Mucosa of rectum (tissue), 2 donors: ENCODE measurements at regions not wholly inside any gene's neighbourhood (a gene's known extent, or its start where the extent isn't known, plus 50 kb on each side); places are given as distances from the start of the nearest gene placed in this dataset.

Experiments used
- H3K27ac ChIP-seq, 2 donors: one replicate each; pipeline ENCODE4 v1.7.0; 2013; ENCODE audit warnings: inconsistent platforms in 2 of 2, low read depth in 2 of 2, low read length in 2 of 2
- H3K27me3 ChIP-seq, 2 donors: one replicate each; pipeline ENCODE4 v1.7.0; 2013; ENCODE audit warnings: low read length in 2 of 2; ENCODE audit not compliant: control insufficient read depth in 2 of 2, insufficient read depth in 2 of 2
- H3K36me3 ChIP-seq, 2 donors: one replicate each; pipeline ENCODE4 v1.7.0; 2013; ENCODE audit warnings: low read length in 2 of 2; ENCODE audit not compliant: control insufficient read depth in 2 of 2, insufficient read depth in 2 of 2
- H3K4me1 ChIP-seq, 2 donors: one replicate each; pipeline ENCODE4 v1.7.0; 2013; ENCODE audit warnings: low read length in 2 of 2, mild to moderate bottlenecking in 1 of 2; ENCODE audit not compliant: control insufficient read depth in 2 of 2, insufficient read depth in 2 of 2
- H3K4me3 ChIP-seq, 2 donors: one replicate each; pipeline ENCODE4 v1.7.0; 2013; ENCODE audit warnings: low read length in 2 of 2
- H3K9ac ChIP-seq, 2 donors: one replicate each; pipeline ENCODE4 v1.7.0; 2013; ENCODE audit warnings: low read length in 2 of 2, low read depth in 1 of 2, mild to moderate bottlenecking in 1 of 2
- H3K9me3 ChIP-seq, 2 donors: one replicate each; pipeline ENCODE4 v1.7.0; 2013; ENCODE audit warnings: low read length in 2 of 2; ENCODE audit not compliant: control insufficient read depth in 2 of 2
- donor health status: healthy.
- donor health status: Normal muscosa, but diverticular disease.

- H3K36me3 ChIP-seq, result no peaks in the 10 kb centered on the region
- H3K4me1 ChIP-seq, result no peaks in the 10 kb centered on the region
- H3K27ac ChIP-seq, result no peak overlapping the region
- no peak overlapping the region for H3K9ac ChIP-seq
- no peak overlapping the region for H3K4me3 ChIP-seq
- peaks cover 0 to 2% of the 10 kb centered on the region in 2 donors for H3K9me3 ChIP-seq
- H3K27me3 ChIP-seq, result no peaks in the 10 kb centered on the region
These were observed 642.6 kb downstream of the METTL4 start for GRCh38 chr18:1928711-1929110.

GRCh38 chr18:1929720-1930119, 641.6 kb downstream of the METTL4 start:
- Histone ChIP-seq H3K27me3 (no peaks in the 10 kb centered on the region), H3K4me1 (no peaks in the 10 kb centered on the region), H3K4me3 (no peak overlapping the region), H3K9ac (no peak overlapping the region), H3K9me3 (peaks cover 0 to 2% of the 10 kb centered on the region in 2 donors), H3K27ac (no peak overlapping the region), H3K36me3 (no peaks in the 10 kb centered on the region)

- Histone ChIP-seq H3K9me3 (peaks cover 0 to 2% of the 10 kb centered on the region in 2 donors), H3K27me3 (no peaks in the 10 kb centered on the region), H3K9ac (no peak overlapping the region), H3K4me1 (no peaks in the 10 kb centered on the region), H3K27ac (no peak overlapping the region), H3K4me3 (no peak overlapping the region), H3K36me3 (no peaks in the 10 kb centered on the region)
These were observed 640.7 kb downstream of the METTL4 start for GRCh38 chr18:1930291-1931270.

GRCh38 chr18:1952486-1952885, 618.8 kb downstream of the METTL4 start:
- no peak overlapping the region for H3K9ac ChIP-seq

GRCh38 chr18:1954583-1955312, 616.6 kb downstream of the METTL4 start:
- no peak overlapping the region for H3K4me3 ChIP-seq
- H3K9ac ChIP-seq, result no peak overlapping the region
- H3K27ac ChIP-seq, result no peak overlapping the region
- H3K9me3 ChIP-seq, result no peaks in the 10 kb centered on the region
- no peaks in the 10 kb centered on the region for H3K36me3 ChIP-seq
- no peaks in the 10 kb centered on the region for H3K4me1 ChIP-seq
- H3K27me3 ChIP-seq, result no peaks in the 10 kb centered on the region

More at GRCh38 chr18:1952486-1952885, 618.8 kb downstream of the METTL4 start:
- Histone ChIP-seq H3K36me3 (no peaks in the 10 kb centered on the region), H3K9me3 (no peaks in the 10 kb centered on the region), H3K27ac (no peak overlapping the region), H3K4me1 (no peaks in the 10 kb centered on the region), H3K4me3 (no peak overlapping the region), H3K27me3 (no peaks in the 10 kb centered on the region)

GRCh38 chr18:1958798-1959197, 612.5 kb downstream of the METTL4 start:
- peaks cover 0 to 5% of the 10 kb centered on the region in 2 donors for H3K9me3 ChIP-seq
- no peaks in the 10 kb centered on the region for H3K27me3 ChIP-seq
- no peak overlapping the region for H3K4me3 ChIP-seq
- H3K27ac ChIP-seq, result no peak overlapping the region
- no peak overlapping the region for H3K9ac ChIP-seq
- H3K36me3 ChIP-seq, result no peaks in the 10 kb centered on the region
- no peaks in the 10 kb centered on the region for H3K4me1 ChIP-seq

GRCh38 chr18:1965016-1965415, 606.3 kb downstream of the METTL4 start:
- H3K27ac ChIP-seq, result no peak overlapping the region
- no peak overlapping the region for H3K4me3 ChIP-seq
- H3K27me3 ChIP-seq, result no peaks in the 10 kb centered on the region
- no peaks in the 10 kb centered on the region for H3K4me1 ChIP-seq
- no peak overlapping the region for H3K9ac ChIP-seq
- H3K36me3 ChIP-seq, result no peaks in the 10 kb centered on the region
- H3K9me3 ChIP-seq, result peaks cover 0 to 7% of the 10 kb centered on the region in 2 donors

- H3K27me3 ChIP-seq, result no peaks in the 10 kb centered on the region
- no peak overlapping the region for H3K9ac ChIP-seq
- H3K27ac ChIP-seq, result no peak overlapping the region
- H3K36me3 ChIP-seq, result no peaks in the 10 kb centered on the region
- no peaks in the 10 kb centered on the region for H3K4me1 ChIP-seq
- H3K4me3 ChIP-seq, result no peak overlapping the region
- H3K9me3 ChIP-seq, result peaks cover 0 to 3% of the 10 kb centered on the region in 2 donors
These were observed 605.8 kb downstream of the METTL4 start for GRCh38 chr18:1965541-1965940.

- H3K4me1 ChIP-seq, result no peaks in the 10 kb centered on the region
- H3K9ac ChIP-seq, result no peak overlapping the region
- H3K4me3 ChIP-seq, result no peak overlapping the region
- H3K9me3 ChIP-seq, result peaks cover 0 to 6% of the 10 kb centered on the region in 2 donors
- H3K27ac ChIP-seq, result no peak overlapping the region
- no peaks in the 10 kb centered on the region for H3K27me3 ChIP-seq
- no peaks in the 10 kb centered on the region for H3K36me3 ChIP-seq
These were observed 602.4 kb downstream of the METTL4 start for GRCh38 chr18:1968801-1969498.
